HEK293T (cell line): ENCODE measurements at regions not wholly inside any gene's neighbourhood (a gene's known extent, or its start where the extent isn't known, plus 50 kb on each side); places are given as distances from the start of the nearest gene placed in this dataset.

ENCODE experiments used
- ELF4 ChIP-seq: fragments of 450-650 bp; IDR thresholded peaks from 2 replicates; pipeline ENCODE4 v1.6.1; 2017; ENCODE audit warnings: antibody characterized with exemption
- FOXK2 ChIP-seq: fragments of 450-650 bp; IDR thresholded peaks from 2 replicates; pipeline ENCODE4 v1.6.1; 2016; ENCODE audit warnings: mild to moderate bottlenecking
- HDGF ChIP-seq: fragments of 450-650 bp; IDR thresholded peaks from 2 replicates; pipeline ENCODE4 v1.6.1; 2017; ENCODE audit warnings: antibody characterized with exemption, borderline replicate concordance
- NFRKB ChIP-seq: fragments of 450-650 bp; IDR thresholded peaks from 2 replicates; pipeline ENCODE4 v1.6.1; 2016; ENCODE audit warnings: mild to moderate bottlenecking, moderate library complexity
- SP1 ChIP-seq: fragments of 450-650 bp; IDR thresholded peaks from 2 replicates; pipeline ENCODE4 v1.6.1; 2017
- TARDBP ChIP-seq: fragments of 450-650 bp; IDR thresholded peaks from 2 replicates; pipeline ENCODE4 v1.6.1; 2016
- ZNF384 ChIP-seq: fragments of 450-650 bp; IDR thresholded peaks from 2 replicates; pipeline ENCODE4 v1.6.1; 2016

DNA sequence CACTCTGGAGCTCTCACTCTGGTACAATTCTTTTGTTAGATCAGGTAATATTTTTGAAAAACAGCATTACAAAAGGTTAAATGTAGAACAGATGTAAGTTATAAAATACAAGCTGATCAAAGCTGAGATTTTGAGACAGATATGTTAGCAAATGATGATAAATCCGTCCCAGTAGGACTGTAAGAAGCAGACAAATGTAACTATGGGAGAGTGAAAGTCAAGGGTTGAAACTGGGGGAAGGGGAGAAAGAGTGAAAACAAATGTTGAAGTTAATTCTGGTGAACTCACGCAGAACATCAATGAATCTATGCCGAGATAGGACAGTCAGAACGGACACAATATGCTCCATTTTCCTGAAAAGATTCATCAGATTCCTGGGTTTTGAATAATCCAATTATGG, 298.9 kb upstream of the IRX5 start:
- no peak for TF ChIP-seq SP1
- no peak for TF ChIP-seq HDGF
- TF ChIP-seq ELF4: no peak
- no peak for TF ChIP-seq TARDBP
- TF ChIP-seq ZNF384: no peak
- TF ChIP-seq FOXK2: no peak
- no peak for TF ChIP-seq NFRKB
